Renal pelvis (tissue), 1 donor: ENCODE measurements at regions not wholly inside any gene's neighbourhood (a gene's known extent, or its start where the extent isn't known, plus 50 kb on each side); places are given as distances from the start of the nearest gene placed in this dataset.
"Not testable (repeated sequence)": the region's sequence is repeated elsewhere in the genome, so short reads cannot be mapped to it uniquely, and the experiment has no call there.

ENCODE experiments used
- DNase-seq: peaks from one replicate; pipeline ENCODE4 v3.0.0-alpha.2; 2013

DNA sequence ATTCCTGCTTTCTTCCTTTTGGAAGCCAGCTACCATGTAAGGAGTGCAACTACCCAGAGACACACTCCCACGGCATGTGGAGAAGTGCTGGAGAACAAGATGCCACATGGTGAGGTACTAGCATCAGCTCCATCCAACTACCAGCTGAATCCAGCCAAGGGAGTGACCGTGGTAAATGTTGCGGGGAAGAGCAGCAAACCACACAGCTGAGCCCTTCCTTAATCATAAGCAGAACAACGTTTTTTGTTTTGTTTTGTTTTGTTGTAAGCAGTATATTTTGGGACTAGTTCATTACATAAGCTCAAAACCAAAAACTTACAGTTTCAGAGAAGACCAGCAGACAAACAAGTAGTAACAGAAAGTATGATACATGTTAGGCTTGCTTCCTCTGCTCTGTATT is 212.6 kb upstream of the ATP10A start:
- no peak for DNase-seq

DNA sequence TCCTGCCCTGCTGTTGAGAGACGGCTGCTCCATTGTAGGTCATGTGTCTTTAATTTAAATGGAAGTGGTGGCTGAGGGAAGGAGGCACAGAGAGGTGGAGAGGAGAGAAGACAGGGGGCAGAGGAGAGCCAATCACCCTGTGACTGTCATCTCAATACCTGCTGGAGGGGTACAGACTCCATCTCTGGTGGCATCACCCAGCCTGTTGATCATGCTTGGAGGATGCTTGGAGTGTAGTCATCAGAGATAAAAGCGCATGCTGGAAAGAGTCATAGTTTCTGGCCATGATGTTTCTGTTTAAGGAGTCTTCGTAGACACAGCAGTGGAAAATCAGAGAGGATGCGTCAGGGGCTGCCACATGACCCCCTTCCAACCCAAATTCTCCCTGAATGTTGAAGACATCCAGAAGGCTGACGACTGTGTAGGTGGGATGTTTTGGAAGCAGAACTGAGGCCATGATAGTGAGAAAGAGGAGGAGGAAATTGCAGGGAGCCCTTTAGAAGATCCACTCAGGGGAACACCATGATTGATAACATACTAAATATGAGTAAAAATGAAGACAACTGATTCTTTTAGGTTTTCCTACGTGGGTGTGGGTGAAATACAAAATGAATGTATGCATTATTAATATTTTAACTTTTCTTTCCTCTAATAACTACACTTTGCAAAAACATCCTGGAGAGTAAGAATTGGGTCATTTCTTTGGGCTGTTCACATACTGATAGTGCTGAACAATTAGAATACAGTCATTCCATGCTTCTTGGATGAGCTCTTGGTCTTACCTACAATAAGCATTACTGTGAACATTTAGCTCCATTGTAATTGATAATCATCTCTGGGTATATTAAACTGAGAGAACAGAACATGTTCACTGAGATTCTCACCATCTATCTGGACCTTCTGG is 210.6 kb upstream of the ATP10A start:
- no peak for DNase-seq

DNA sequence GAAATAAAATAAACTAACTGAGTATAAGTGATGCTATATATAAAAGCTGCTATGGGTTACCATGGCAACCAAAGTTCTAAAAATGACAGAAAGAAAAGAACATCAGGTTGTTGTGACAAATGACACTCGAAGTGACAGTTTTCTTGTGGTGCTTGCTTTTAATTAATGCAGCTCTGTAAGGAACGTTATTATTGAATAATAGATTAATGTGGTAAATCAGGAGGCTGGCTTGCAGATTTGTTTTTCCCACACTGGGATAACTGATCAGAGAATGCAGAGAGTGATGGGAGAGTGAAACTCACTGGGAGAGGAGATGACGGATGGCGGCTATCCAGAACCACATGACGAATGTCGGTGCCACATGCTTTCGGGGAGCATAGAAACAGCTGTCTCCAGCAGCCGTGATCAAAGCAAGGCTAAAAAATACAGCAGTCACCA is 207.0 kb upstream of the ATP10A start:
- DNase-seq = no peak

DNA sequence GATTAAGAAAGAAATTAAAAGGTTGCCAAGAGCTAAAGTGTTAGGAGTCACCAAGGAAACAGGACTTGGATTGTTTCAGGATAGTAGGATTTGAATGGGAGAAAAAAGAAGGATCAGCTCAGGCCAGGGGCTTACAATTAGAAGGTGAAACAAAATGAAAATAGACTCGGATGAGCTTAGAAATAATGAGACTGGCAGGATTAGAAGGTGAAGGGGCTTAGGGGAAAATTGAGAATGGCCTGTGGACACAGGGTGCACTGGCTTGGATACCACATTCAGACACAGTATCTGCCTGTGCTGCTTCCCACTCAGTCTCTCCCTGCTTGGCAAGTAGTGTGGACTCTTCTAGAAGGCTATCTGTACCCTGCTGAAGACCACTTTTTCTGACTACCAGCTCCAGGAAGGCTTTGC is 206.1 kb upstream of the ATP10A start:
- no peak for DNase-seq

DNA sequence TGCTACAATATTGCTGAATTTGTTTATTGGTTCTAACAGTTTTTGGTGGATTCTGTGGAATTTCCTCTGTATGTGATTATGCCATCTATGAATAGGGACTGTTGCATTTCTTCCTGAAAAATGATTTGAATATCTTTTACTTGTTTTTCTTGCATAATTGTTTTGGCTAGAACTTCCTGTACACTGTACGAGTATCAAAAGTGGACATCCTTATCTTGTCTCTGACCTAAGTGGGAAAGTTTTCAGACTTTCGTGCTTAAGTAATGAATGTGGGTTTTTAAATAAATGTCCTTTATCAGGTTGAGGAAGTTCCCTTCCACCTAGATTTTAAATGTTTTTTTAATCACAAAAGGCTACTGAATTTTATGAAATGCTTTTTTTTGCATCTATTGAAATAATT is 203.8 kb upstream of the ATP10A start:
- DNase-seq = no peak

DNA sequence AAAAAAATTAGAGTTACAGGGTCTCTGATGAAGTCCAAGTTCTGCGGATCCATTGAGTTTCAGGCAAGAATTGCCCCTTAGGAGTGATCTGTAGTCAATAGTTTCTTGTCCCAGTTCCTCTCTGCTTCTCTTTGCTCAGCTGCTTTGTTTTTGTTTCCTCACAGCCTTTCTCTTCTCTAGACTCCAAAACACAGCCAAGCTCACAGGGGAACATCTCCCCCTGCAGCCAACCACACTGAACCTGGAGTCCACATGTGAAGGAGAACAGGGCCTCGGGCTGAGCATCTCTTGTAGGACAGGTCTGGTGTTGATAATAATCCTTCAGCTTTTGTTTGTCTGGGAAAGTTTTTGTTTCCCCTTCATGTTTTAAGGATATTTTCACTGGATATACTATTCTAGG is 202.6 kb upstream of the ATP10A start:
- no peak for DNase-seq

DNA sequence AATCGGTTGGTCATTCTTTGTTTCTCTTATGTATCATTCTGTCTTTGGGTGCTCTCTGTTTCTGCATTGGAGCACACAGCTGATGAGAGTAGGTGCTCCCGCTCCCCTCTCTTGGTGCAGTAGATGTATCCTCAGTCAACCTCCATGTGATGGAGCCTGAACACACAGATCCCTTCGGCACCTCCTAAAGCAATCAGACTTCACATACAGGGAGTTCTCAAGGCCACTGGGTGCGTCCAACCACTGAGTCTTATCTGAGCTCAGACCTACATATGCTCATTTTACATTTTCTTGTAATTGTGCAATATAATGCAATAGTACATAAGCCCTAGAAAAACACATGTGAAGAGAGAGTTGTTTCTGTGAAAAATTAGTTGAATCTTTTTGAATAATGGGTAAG is 198.1 kb upstream of the ATP10A start:
- no peak for DNase-seq

DNA sequence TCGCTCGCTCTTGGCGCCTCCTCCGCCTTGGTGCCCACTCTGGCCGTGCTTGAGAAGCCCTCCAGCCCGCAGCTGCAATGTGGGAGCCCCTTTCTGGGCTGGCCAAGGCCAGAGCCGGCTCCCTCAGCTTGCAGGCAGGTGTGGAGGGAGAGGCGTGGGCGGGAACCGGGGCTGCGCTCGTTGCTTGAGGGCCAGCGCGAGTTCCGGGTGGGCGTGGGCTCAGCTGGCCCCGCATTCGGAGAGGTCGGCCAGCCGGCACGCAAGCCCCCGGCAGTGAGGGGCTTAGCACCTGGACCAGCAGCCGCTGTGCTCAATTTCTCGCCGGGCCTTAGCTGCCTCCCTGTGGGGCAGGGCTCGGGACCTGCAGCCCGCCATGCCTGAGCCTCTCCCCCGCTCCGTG is 193.6 kb upstream of the ATP10A start:
- DNase-seq = not testable (repeated sequence)

DNA sequence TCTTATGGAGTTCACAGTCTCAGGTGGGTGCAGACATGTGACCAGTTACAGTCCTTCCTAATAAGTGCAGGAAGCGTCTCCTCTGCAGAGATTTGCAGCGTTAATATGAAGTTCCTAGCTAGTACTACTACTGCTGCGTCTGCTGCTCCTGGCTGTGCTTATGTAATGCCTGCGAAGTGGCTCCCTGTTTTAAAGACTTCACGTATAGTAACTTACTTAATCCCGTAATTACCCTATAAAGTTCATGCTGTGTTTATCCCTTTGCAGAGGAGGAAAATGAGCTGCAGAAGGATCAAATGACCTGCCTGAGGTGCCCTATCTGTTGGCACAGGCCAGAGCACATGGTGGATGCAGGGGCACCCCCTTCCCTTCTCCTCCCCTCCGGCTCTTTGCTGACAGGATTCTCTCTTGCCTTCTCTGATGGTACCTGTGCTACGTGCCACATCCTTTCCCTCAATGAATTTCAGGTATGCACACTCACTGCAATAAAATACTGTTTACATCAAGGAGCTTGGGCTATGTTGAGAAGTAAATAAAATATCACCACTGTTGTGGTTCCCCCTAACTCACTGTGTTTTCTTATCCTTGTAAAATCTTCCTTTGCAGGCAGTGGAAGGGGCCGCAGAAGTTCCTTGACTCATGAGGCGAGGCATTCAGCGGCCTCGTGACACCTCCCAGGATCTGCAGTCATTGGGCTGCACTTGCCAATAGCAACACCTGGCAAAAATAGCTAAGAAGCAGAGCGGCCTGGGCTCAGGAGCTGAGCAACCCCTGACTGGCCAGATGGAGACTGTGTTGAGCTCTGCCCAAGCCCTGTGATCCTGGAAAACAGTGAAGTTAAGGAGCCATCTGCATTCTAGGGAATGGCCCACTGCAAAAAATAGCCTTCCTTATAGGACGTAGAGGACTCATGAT is 188.9 kb upstream of the ATP10A start:
- DNase-seq = peak; percentile 19

DNA sequence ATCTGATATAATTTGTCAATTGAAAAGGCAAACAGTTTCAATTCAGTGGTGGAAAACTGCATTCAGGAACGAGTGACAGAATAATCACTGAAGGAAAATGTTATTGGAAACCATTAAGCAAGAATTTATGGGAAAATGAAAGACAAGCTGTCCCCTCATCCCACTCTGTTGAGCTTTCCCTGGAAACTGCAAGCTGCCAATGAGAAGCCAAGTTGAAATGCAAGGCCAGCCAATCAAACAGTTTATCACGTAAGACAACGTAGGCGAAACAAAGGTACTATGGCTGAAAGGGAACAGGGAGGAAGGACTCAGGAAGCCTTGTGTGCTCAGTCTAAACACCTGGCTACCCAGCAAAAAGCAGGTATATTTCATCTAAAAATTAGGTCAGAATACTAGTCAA is 187.9 kb upstream of the ATP10A start:
- no peak for DNase-seq

DNA sequence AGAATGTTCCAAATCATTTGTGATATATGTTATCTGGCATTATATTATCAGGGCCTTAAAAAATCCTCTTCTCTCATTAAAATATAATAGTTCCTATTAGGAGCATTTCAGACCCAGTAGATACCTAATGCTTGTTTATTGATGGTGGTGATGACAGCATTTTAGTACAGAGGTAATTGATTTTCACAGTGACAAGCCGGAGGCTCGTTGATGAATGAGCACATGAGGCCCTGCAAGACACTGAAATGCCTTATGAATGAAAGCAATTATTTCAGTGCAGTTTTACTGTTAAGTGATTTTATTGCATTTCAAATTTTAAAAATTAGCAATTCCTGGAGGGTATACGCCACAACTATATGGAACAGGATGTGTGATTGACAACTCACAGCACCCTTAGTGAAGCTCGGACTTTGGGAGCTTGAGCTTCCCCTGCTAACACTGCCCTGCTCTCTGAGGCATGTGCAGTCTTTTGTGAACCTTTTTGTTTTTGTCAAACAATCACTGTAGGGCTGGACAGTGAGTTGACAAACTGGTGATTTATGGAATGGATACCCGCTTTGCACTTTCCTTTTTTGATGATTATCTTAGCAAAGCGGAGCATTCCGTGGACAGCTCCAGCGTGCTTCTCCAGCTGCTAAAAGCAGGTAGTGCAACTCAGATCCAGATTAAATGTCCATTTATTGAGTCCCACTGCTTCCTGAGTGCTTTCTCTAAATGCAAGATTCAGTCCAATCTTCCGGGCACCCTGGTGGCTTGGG is 187.0 kb upstream of the ATP10A start:
- DNase-seq = no peak

DNA sequence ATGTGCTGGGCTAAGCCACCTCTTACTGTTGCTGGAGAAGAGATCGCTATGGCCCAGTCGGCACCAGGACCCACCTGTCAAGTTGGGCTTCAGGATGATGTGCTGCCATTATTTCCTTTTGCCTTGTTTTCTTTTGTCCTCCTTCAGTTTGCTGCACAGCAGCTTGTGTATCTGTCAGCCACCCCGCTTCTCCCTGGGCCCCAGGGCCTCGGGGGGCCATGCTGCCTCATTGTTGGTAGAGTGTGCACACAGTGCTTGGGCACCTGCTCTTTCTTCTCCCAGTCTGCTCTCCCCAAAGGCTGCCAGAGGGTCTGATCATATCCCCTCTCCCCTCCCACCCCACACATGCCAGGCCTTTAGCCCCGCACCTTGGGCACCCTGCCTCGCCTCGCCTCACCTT is 185.5 kb upstream of the ATP10A start:
- DNase-seq = no peak

DNA sequence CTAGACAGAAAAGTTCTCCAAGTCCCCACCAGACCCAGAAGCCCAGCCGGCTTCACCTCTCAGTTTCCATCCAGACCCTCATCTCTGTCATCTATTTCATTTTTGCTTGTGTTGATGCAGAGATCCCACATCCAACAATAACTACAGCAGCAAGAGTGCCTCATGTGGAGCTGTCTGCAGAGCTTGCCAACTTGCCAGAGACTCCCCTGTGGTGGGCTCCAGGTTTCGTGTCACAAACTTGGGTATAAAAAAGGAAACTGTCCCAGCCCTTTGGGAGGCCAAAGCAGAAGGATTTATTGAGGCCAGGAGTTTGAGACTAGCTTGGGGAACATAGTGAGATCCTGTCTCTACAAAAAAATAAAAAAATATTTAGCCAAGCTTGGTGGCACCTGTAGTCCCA is 182.4 kb upstream of the ATP10A start:
- no peak for DNase-seq

DNA sequence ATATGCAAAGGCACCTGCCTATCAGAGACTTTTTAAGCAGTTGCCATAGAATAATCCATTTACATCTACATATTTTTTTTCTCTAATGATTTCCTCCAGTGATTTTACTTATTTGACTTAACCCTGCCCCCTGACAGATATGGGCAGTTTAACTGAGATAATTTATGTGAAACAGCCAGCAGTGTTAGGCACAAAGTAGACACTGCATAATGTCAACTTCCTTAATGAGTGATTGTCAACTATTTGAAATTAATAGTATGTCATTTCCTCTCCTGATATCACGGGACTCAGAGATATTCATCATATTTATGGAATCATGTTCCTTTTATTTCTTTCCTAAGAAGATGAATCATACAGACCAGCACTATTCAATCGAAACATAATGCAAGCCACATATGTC is 179.9 kb upstream of the ATP10A start:
- no peak for DNase-seq

DNA sequence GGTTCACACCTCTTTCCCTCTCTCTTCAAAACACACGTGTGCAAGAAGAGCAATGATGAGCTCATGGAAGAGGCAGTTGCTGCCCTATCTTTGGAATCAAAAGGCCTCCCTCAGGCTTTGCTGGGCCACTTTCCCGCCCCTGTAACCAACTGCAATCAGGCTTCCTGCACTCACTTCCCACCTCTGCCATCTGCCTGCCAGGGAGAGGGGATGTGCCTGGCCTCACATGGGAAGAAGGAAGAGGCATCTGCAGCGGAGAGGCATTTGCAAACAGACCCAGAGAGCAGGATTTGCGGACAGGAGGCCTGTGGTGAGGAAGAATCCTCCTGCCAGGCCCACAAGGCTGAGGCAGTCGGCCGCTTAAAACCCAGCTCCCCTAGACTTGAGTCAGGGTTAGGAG is 175.6 kb upstream of the ATP10A start:
- no peak for DNase-seq

DNA sequence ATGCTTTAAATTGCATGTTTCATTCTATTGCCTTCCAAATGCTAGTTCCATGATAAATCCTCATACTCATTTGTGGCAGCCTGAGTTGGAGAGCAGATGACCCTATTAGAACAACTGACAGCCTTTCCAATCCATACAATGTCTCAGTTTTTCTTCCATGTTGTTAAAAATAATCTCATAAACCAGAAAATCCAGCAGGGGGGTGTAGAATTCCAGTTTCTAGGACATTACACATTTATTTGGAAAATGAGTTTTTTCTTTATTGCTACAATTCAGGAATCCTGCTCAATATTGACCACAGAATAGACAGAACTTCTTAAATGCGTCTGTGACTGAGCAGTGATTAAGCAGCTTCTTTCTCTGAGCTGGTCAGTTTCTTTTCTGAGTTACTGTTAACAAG is 174.2 kb upstream of the ATP10A start:
- no peak for DNase-seq

DNA sequence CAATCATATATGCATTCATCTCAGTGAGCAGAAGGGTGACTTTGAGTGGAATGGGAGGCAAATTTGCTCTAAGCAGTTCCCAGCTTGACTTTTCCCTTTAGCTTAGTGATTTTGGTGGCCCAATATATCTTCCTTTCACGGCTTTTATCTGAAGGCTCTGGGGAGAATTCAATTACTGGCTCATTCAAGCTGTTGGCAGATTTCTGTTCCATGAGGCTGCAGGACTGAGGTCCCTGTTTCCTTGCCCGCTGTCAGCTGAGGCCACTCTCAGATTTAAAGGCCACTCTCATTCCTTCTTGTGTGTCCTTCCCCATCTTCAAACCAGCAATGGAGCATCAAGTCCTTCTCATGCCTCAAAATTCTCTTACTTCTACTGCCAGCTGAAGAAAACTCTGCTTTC is 170.4 kb upstream of the ATP10A start:
- DNase-seq = no peak

DNA sequence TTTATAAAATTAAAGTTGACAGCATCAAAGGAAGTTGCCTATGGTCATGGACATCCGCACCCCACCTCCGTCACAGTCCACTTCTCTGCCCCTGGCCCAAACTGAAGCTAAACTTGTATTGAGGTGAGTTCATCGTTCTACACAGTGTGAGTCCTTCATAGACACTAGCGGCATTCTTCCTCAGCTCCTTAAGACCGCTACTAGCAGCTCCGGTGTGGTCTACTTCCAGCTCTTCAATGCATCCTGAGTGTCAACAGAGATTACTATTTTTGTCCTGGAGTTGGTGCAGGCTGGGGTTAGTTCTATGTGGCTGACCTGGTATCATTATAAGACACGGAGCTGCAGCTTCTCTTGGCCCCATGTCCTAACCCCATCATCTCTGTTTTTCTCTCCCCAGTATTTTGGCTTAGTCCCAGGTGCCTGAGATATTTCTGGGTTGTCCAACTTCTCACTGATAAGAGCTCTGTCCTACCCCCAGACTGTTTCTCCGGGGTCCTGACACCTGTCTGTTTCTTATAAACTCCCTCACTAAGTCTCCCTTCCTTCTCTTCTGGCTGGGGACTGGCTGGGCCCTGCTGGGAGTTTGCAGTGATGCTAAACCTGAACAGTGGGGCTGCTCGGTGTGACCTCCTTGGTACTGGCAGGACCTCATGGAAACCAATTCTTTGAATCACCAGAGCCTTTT is 169.2 kb upstream of the ATP10A start:
- no peak for DNase-seq

DNA sequence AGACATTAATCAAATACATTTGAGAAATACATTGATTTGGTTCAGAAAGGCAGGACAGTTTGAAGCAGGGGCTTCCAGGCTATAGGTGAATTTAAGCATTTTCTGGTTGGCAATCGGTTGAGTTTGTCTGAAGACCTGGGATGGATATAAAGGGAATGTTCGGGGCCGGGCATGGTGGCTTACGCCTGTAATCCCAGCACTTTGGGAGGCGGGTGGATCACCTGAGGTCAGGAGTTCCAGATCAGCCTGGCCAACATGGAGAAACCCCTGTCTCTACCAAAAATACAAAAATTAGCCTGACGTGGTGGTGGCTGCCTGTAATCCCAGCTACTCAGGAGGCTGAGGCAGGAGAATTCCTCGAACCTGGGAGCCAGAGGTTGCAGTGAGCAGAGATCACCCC is 166.5 kb upstream of the ATP10A start:
- not testable (repeated sequence) for DNase-seq

DNA sequence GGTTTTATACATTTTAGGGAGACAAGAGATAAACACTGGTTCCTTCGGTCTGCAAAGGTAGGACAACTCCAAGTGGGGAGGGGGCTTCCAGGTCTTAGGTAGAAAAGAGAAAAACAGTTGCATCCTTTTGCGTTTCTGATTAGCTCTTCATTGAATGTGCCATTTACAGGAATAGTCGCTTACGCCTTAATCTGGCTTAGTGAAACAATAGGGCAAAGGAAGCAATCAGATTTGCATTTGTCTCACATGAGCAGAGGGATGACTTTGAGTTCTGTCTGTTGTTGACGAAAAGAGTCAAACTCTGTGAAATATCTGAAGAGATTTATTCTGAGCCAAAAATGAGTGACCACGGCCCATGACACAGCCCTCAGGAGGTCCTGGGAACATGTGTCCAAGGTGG is 166.0 kb upstream of the ATP10A start:
- DNase-seq = no peak

DNA sequence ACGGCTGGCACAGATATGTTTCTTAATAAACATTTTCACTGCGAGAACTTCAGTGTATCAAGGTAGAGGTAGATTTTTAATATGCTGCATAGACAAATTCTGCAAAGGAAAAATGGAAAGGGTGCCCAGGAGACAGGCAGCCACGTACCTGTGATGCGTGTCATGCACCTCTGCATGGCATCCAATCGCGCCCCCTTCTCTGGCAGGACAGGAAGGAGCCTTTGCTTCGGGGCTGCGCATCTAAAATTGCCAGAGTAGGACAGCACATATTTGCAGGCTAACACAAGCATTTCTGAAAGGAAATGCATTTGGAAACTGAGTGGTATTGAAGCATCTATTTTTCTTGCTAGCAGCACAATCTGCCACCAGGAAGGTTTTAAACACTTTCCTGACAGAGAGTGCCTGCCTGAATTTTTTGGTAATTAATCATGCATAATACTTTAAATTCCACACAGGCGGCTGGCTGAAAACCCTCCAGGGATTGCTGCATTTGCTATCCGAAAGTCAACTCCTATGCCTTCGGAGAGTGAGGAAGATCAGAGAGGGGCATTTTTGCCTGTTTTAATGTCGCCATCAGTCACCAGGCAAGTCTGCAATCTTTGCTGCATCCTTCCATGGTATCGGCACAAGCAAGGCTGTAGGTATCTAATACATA is 165.1 kb upstream of the ATP10A start:
- no peak for DNase-seq
